WERI-Rb-1 (cell line): ENCODE measurements at regions not wholly inside any gene's neighbourhood (a gene's known extent, or its start where the extent isn't known, plus 50 kb on each side); places are given as distances from the start of the nearest gene placed in this dataset.

ENCODE experiments used
- DNase-seq: peaks from one replicate; pipeline ENCODE4 v3.0.0-alpha.2; 2020
- H3K27ac ChIP-seq: fragments of 250-450 bp; sonication (Bioruptor Pico); 2 replicates; pipeline ENCODE4 v1.5.1; 2020; ENCODE audit warnings: mild to moderate bottlenecking, moderate library complexity
- H3K27me3 ChIP-seq: fragments of 250-450 bp; sonication (Bioruptor Pico); 2 replicates; pipeline ENCODE4 v1.5.1; 2021; ENCODE audit warnings: mild to moderate bottlenecking, low read depth, moderate library complexity; ENCODE audit not compliant: insufficient read depth, severe bottlenecking
- H3K36me3 ChIP-seq: fragments of 250-450 bp; sonication (Bioruptor Pico); 2 replicates; pipeline ENCODE4 v1.5.1; 2020; ENCODE audit warnings: mild to moderate bottlenecking, moderate library complexity
- H3K4me3 ChIP-seq: 2 replicates; pipeline ENCODE4 v1.5.1; 2011; ENCODE audit warnings: low read depth, mild to moderate bottlenecking, control low read depth, low read length
- H3K9me3 ChIP-seq: fragments of 250-450 bp; sonication (Bioruptor Pico); 2 replicates; pipeline ENCODE4 v1.5.1; 2021; ENCODE audit warnings: mild to moderate bottlenecking, moderate library complexity; ENCODE audit not compliant: severe bottlenecking
- TF ChIP-seq, protein P1 (sequence below): IDR thresholded peaks from 2 replicates; pipeline ENCODE4 v1.5.1; 2011; ENCODE audit warnings: low read depth, mild to moderate bottlenecking, control low read depth, inconsistent platforms, low read length

DNA sequence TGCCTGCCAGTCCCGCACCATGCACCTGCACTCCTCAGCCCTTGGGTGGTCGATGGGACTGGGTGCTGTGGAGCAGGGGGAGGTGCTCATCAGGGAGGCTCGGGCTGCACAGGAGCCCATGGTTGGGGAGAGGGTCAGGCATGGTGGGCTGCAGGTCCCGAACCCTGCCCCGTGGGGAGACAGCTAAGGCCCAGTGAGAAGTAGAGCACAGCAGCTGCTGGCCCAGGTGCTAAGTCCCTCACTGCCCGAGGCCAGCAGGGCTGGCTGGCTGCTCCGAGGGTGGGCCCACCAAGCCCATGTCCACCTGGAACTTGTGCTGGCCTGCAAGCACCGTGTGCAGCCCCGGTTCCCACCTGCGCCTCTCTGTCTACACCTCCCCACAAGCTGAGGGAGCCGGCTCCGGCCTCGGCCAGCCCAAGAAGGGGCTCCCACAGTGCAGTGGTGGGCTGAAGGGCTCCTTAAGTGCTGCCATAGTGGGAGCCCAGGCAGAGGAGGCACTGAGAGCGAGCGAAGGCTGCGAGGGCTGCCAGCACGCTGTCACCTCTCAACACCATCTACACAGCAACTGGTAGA is 88.5 kb upstream of the ELAVL2 start:
- no peak overlapping the region for H3K4me3 ChIP-seq
- no peaks in the 10 kb centered on the region for H3K9me3 ChIP-seq
- H3K36me3 ChIP-seq, result no peaks in the 10 kb centered on the region
- no peak overlapping the region for H3K27ac ChIP-seq
- no peak for DNase-seq
- TF ChIP-seq, protein P1, sequence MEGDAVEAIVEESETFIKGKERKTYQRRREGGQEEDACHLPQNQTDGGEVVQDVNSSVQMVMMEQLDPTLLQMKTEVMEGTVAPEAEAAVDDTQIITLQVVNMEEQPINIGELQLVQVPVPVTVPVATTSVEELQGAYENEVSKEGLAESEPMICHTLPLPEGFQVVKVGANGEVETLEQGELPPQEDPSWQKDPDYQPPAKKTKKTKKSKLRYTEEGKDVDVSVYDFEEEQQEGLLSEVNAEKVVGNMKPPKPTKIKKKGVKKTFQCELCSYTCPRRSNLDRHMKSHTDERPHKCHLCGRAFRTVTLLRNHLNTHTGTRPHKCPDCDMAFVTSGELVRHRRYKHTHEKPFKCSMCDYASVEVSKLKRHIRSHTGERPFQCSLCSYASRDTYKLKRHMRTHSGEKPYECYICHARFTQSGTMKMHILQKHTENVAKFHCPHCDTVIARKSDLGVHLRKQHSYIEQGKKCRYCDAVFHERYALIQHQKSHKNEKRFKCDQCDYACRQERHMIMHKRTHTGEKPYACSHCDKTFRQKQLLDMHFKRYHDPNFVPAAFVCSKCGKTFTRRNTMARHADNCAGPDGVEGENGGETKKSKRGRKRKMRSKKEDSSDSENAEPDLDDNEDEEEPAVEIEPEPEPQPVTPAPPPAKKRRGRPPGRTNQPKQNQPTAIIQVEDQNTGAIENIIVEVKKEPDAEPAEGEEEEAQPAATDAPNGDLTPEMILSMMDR, result no peak
- no peaks in the 10 kb centered on the region for H3K27me3 ChIP-seq

DNA sequence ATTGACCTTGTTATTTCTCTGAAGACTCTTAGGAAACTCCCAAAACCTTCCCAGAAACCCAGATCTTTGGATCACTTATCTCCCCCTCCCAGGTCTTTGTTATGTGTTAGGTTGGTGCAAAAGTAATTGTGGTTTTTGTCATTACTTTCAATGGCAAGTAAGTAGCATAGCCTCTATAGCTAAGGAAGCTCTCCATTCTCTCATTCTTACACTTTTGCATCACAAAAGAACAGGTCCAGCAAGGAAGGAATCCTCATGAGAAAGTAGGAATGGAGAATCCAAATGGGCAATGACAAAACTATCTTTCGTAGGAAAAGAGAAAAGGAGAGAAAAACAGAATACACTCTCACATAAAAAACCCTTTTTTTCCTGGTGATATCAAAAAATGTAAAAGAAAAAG is 81.3 kb upstream of the ELAVL2 start:
- DNase-seq, result no peak
- no peaks in the 10 kb centered on the region for H3K9me3 ChIP-seq

GRCh38 chr9:23887781-23888180 is 61.7 kb upstream of the ELAVL2 start:
- DNase-seq, result peak; percentile 62
- TF ChIP-seq, protein P1, result no peak
- no peaks in the 10 kb centered on the region for H3K36me3 ChIP-seq
- H3K9me3 ChIP-seq, result peaks cover 4% of the 10 kb centered on the region
- H3K27ac ChIP-seq, result peak overlapping the region; percentile 20
- no peak overlapping the region for H3K4me3 ChIP-seq
- no peaks in the 10 kb centered on the region for H3K27me3 ChIP-seq

More for the DNA sequence above, 81.3 kb upstream of the ELAVL2 start:
- Histone ChIP-seq H3K36me3 (no peaks in the 10 kb centered on the region), H3K4me3 (no peak overlapping the region), H3K27me3 (no peaks in the 10 kb centered on the region), H3K27ac (no peak overlapping the region)
- TF ChIP-seq, protein P1, result no peak
